NCI-H2171 treated with DMSO at 0.1 percent for 48 hours (cell line): ENCODE measurements at regions not wholly inside any gene's neighbourhood (a gene's known extent, or its start where the extent isn't known, plus 50 kb on each side); places are given as distances from the start of the nearest gene placed in this dataset.

Experiments
- DNase-seq: peaks from one replicate; lab custom pipeline; 2025; lab: John Stamatoyannopoulos, UW

- no peak for DNase-seq
Observed at GRCh38 chr2:239489481-239489880, 88.7 kb upstream of the HDAC4 start.

DNA sequence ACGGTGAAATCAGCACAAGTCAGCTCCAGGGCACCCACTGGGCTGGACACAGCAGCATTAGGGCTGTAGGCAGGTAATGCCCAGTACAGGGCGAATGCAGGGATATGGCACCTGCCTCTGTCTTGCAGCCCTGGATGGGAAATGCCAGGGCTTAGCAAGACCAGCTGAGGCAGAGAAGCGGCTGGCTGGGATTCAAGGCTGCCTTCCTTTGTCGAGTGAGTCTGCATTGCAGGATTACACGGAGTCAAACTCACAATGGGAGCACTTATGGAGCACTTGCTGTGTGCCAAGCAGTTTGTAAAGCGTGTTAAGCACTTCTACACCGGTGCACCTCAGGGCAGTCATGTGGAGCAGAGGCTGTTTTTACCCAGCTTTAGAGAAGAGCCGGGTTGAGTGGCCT is 87.3 kb upstream of the HDAC4 start:
- no peak for DNase-seq

GRCh38 chr2:239487272-239487671 is 86.5 kb upstream of the HDAC4 start:
- DNase-seq: no peak

DNA sequence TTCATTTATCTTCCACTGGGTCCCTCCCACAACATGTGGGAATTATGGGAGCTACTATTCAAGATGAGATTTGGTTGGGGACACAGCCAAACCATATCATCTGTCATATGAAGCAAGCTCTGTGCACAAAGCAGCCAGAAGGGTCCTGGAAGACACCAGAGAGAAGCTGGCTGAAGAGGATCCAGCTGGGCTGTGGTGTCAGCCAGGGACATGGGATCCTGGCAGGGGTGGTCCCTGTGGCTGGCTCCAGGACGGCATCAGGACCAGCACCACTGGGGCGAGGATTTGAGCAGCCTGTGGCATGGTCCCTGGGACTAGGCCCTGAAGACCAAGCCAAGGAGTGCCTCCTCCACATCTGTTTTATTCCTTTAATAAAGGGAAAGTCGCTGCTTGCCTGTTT is 84.8 kb upstream of the HDAC4 start:
- DNase-seq: no peak

DNA sequence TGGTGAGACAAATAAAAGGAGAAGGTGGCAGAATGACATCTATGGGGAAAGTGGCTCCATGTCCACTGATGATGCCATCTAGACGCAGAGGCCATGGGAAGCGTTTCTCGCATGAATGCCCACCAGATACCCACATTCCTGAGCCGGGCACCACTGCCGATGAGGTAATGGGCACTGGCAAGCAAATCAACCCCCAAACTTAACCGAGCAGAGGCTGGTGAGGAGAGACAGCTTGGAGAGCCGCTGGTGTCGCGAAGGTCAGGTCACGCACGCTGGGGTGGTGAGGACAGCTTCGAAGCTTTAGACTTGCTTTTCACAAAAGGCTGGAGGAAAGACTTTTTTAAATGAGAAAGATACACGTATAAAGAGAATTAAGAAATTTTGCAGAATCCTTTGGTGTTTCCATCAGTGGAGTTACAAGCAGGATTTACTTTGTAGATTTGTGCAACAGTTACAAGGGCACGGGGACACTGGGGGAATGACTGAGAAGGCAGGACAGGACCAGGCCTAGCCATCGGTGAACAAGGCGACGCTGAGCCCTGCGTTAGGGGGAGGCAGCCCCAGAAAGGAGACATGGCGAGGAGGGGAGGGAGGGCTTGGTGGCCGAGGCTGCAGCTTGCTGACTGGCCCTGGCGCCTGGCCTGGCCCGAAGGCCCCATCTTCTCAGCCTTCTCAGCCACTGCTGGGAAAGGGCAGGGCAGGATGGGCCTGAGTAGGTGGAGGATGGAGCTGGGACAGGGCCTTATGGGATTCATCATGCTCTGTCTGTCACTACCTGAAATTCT is 83.9 kb upstream of the HDAC4 start:
- no peak for DNase-seq

DNA sequence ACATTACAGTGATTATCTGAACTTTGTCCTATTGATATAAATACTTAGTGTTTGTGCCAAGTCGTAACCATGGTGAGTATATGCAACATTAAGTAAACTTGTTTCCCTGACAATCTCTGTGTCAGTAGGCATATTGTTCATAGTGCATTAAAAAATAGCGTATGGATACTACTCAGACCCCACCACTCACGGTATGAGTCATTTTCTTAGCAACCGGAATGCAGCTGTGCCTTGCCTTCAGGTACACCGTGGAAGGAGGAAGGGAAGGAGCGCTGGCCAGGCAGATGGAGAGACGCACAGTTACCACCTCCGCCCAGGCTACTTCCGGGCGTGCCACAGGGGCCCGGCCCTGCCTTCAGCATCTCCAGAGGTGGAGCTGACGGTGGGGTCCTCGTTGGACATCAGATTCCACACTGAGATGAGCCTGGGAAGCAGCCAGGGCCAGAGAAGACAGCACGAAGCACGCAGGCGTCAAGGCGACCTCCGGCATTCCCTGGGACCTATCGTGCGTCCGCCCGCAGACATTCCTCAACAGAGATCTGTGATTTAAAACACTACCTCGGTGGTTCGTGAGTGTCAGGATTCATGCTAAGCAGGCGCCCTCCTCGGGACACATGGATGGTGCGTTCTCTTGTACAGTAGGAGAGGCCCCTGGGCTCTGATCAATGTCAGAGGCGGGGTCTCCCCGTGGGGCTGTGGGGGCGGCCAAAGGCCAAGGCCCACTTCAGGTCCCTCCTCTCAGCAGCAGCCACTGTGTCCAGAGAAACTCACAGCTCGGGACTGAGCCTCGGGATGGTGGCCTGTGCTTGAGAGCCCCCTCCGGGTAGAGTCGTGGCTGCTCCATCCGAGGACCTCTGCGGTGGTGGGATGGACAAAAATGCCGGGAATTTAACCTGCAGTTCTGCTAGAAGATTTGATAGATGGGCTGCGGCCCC is 82.2 kb upstream of the HDAC4 start:
- no peak for DNase-seq

DNA sequence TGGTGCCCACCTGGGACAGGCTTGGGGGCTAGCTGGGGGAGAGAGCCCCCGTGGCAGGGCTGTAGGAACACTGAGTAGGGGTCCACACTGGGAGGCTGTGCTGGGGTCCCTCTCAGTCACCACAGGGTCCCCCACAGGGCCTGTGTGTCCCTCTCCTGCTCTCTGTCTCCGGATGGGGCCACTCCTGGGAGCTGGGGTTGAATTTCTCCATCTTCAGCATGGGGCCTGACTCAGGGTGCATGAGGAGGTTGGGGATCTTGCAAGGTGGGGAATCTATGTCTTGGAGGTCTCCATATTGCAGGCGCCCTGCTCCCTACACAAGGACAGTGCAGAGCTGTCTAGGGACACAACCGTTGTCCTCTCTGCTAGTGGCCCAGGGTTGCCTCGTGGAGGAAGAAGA is 78.7 kb upstream of the HDAC4 start:
- DNase-seq: no peak

- DNase-seq: no peak
Observed at GRCh38 chr2:239477591-239477990, 76.8 kb upstream of the HDAC4 start.

DNA sequence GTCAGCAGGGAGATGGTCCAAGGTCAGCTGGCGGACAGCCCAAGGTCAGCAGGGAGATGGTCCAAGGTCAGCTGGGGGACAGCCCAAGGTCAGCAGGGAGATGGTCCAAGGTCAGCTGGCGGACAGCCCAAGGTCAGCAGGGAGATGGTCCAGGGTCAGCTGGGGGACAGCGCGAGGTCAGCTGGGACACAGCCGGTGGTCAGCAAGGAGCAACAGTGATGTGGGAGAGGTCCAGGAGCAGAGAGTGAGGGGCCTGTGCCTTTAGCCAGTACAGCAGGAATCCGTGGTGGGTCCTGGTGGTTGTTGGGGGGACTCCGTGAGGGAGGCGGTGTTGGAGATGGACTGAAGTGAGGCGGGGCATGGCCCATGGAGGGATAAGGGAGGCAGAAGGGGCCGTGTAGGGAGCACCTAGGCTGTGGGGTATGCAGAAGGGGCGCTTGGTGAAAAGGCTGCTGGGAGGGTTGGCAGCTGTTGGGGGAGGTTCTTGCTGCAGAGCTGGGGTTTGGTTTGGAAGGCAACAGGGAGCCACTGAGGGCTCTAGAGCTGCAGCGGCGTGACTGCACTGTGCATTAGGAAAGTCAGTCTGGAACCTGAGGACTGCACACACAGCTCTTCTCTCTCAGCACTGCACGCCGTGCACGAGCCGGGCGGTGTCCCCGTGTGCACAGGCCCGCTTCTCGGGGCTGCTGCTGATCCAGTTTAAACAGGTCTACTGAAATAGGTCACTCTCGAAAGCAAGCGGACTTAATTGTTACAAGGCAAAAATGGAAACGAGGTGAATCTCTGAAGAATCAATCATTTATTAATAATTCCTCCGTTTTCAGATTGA is 76.2 kb upstream of the HDAC4 start:
- DNase-seq: no peak

- no peak for DNase-seq
Observed at GRCh38 chr2:239476029-239476756, 75.4 kb upstream of the HDAC4 start.

GRCh38 chr2:239475161-239476028 is 74.6 kb upstream of the HDAC4 start:
- DNase-seq: no peak

DNA sequence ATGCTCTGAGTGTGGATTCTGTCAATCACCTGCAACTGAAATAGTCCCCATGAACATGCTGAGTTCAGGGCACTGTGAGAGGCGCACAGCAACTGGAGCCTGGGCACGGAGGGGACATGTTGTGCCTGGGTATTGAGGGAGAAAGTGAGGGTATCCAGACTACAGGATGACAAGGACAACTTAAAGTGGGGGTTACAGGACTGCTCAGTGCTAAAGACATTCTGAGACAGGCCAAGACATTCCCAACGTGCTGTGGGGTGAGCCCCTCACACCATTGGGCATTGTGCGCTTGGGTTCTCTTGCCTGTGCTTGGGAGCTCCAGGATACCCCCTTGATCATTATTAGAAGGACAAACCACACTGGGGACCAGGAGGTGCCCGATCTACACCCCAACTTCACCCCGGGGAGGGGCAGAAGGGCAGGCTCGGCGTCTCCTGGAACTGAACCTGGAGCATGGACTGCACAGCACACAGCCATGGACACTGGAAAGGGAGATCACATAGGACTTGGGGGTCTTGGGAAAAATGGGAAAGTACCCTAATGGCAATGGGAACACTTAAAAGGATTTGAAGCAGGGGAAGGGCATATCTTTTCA is 72.5 kb upstream of the HDAC4 start:
- no peak for DNase-seq

GRCh38 chr2:239472235-239472775 is 71.5 kb upstream of the HDAC4 start:
- DNase-seq: no peak

GRCh38 chr2:239471011-239471792 is 70.4 kb upstream of the HDAC4 start:
- no peak for DNase-seq

DNA sequence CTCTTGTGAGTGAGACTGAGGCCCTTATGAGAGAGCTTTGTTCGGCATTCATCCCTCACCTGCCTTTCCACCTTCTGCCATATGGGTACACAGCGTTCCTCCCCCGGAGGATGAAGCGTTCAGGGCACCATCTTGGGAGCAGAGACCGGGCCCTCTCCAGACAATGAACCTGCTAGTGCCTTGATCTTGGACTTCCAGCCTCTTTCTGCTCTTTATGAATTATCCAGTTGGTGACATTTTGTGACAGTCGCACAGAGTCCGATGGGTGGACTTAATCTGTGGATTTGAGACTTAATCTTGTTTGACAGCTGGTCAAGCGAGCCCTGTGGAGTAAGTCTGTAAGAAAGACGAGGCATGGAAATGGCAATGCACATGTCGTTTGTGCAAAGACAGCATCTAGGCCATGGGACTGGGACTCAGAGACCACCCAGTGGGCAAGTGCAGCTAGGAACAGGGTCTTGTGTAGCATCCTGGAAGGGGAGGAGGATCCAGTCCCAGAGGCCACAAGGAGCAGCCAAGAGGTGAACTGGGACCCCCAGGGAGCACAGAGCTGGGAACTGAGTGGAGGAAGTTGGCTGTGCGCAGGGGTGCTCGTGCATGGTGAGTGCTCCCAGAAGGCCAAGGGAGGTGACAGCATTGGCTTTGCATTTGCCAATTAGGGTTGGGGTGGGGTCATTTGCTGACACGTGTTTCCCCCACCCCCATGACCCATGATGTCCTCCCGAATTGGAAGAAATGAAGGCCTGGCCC is 69.5 kb upstream of the HDAC4 start:
- DNase-seq: no peak

DNA sequence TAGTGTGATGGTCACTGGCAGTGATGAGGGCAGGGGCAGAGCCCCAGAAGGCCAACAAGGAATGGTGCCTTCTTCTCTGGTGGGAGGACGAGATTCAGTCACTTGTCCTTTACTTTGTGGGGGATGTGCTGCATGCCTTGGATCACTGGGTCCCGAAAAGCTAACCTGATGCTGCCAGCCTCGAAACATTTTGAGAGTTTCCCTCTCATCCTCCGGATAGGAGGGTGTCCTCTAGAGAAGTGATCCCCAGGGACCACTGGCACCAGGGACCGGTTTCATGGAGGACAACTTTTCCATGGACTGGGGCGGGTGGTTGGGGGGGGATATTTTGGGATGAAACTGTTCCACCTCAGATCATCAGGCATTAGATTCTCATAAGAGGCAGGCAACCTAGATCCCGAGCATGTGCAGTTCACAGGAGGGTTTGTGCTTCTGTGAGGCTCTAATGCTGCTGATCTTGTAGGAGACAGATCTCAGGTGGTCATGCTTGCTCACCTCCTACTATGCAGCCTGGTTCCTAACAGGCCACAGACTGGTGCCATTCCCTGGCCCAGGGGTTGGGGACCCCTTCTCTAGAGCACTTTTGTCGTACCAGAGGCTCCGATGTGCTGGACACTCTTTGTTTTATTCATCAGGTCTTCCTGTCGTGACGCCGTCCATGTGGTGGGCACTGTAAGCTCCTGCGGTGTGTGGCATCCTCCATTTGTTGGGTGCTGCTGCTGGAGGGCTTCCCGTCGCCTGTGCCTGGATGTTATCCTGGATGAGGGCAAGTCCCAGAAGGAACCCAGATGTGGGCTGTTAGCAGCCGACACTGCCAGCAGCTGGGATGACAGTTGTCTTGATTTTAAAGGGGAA is 68.5 kb upstream of the HDAC4 start:
- DNase-seq: no peak

GRCh38 chr2:239468491-239469105 is 67.8 kb upstream of the HDAC4 start:
- no peak for DNase-seq
